MM.1S (cell line): ENCODE measurements at regions not wholly inside any gene's neighbourhood (a gene's known extent, or its start where the extent isn't known, plus 50 kb on each side); places are given as distances from the start of the nearest gene placed in this dataset.

Experiments
- DNase-seq: peaks from one replicate; pipeline ENCODE4 v3.0.0-alpha.2; 2015
- H2AFZ ChIP-seq: fragments of 300-600 bp; sonication (generic); 2 replicates; pipeline ENCODE4 v1.6.0; 2016; ENCODE audit warnings: antibody characterized with exemption, low read length
- H3F3A ChIP-seq: fragments of 300-600 bp; sonication (generic); 2 replicates; pipeline ENCODE4 v1.6.1; 2016; ENCODE audit warnings: mild to moderate bottlenecking, antibody characterized with exemption, low read length, moderate library complexity, mixed read lengths; ENCODE audit not compliant: insufficient read depth
- H3K27ac ChIP-seq: fragments of 300-600 bp; sonication (generic); 2 replicates; pipeline ENCODE4 v1.5.1; 2016; ENCODE audit warnings: mild to moderate bottlenecking, low read length
- H3K27me3 ChIP-seq: fragments of 300-600 bp; sonication (generic); replicated peaks from 2 replicates; pipeline ENCODE4 v1.6.0; 2016; ENCODE audit warnings: low read length; ENCODE audit not compliant: insufficient read depth
- H3K36me3 ChIP-seq: fragments of 300-600 bp; sonication (generic); replicated peaks from 2 replicates; pipeline ENCODE4 v1.6.1; 2016; ENCODE audit warnings: mild to moderate bottlenecking, low read length, mixed read lengths; ENCODE audit not compliant: insufficient read depth
- H3K4me1 ChIP-seq: fragments of 300-600 bp; sonication (generic); 2 replicates; pipeline ENCODE4 v1.6.1; 2016; ENCODE audit warnings: low read length, mixed read lengths
- H3K4me2 ChIP-seq: fragments of 300-600 bp; sonication (generic); 2 replicates; pipeline ENCODE4 v1.6.0; 2016; ENCODE audit warnings: low read depth, low read length
- H3K4me3 ChIP-seq: fragments of 300-600 bp; sonication (generic); 2 replicates; pipeline ENCODE4 v1.5.1; 2016; ENCODE audit warnings: low read length, mixed read lengths
- H3K79me2 ChIP-seq: fragments of 300-600 bp; sonication (generic); 2 replicates; pipeline ENCODE4 v1.6.1; 2016; ENCODE audit warnings: mixed run types, low read length, mixed read lengths
- H3K9ac ChIP-seq: fragments of 300-600 bp; sonication (generic); 2 replicates; pipeline ENCODE4 v1.6.1; 2016; ENCODE audit warnings: low read length, mixed read lengths
- H3K9me2 ChIP-seq: fragments of 300-600 bp; sonication (generic); replicated peaks from 2 replicates; pipeline ENCODE4 v1.6.1; 2016; ENCODE audit warnings: mild to moderate bottlenecking, low read length, mixed read lengths; ENCODE audit not compliant: insufficient read depth
- H3K9me3 ChIP-seq: fragments of 300-600 bp; sonication (generic); replicated peaks from 2 replicates; pipeline ENCODE4 v1.6.1; 2016; ENCODE audit warnings: mild to moderate bottlenecking, low read length, mixed read lengths; ENCODE audit not compliant: insufficient read depth
- H4K20me1 ChIP-seq: fragments of 300-600 bp; sonication (generic); 2 replicates; pipeline ENCODE4 v1.6.1; 2016; ENCODE audit warnings: mild to moderate bottlenecking, low read length, moderate library complexity, mixed read lengths; ENCODE audit not compliant: insufficient read depth
- EZH2 ChIP-seq: fragments of 300-600 bp; sonication (generic); optimal IDR thresholded peaks from 2 replicates; pipeline ENCODE3; 2017; ENCODE audit warnings: low read depth, mild to moderate bottlenecking, antibody characterized with exemption, low read length, mixed read lengths
- EZH2phosphoT487 ChIP-seq: fragments of 300-600 bp; sonication (generic); IDR thresholded peaks from 2 replicates; pipeline ENCODE4 v1.6.1; 2018; ENCODE audit warnings: antibody characterized with exemption, low read length
- TF ChIP-seq, protein P1 (sequence below): fragments of 300-600 bp; sonication (generic); IDR thresholded peaks from 2 replicates; pipeline ENCODE4 v1.5.1; 2016; ENCODE audit warnings: antibody characterized with exemption, low read length, mixed read lengths

DNA sequence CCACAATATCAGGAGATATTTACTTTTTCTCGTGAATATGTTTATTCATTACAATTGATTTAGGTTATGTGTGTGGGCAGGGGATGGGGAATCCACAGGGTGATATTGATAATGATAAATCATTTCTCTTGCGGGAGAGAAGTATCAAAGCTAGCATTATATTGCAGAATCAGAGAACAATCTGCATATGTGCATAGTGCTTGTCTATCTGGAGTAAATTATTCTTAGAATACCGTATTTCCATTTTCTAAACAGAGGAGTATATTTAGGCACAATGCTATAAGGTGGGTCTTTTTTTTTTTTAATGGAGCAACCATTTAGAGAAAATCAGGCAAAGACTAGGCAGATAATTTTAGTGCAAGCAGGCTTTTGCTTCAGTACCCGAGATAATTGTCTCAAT lies 166.0 kb upstream of the ARX start:
- no peaks in the 10 kb centered on the region for H4K20me1 ChIP-seq
- no peaks in the 10 kb centered on the region for H3F3A ChIP-seq
- no peaks in the 10 kb centered on the region for H3K9me2 ChIP-seq
- DNase-seq: no peak
- TF ChIP-seq, protein P1, sequence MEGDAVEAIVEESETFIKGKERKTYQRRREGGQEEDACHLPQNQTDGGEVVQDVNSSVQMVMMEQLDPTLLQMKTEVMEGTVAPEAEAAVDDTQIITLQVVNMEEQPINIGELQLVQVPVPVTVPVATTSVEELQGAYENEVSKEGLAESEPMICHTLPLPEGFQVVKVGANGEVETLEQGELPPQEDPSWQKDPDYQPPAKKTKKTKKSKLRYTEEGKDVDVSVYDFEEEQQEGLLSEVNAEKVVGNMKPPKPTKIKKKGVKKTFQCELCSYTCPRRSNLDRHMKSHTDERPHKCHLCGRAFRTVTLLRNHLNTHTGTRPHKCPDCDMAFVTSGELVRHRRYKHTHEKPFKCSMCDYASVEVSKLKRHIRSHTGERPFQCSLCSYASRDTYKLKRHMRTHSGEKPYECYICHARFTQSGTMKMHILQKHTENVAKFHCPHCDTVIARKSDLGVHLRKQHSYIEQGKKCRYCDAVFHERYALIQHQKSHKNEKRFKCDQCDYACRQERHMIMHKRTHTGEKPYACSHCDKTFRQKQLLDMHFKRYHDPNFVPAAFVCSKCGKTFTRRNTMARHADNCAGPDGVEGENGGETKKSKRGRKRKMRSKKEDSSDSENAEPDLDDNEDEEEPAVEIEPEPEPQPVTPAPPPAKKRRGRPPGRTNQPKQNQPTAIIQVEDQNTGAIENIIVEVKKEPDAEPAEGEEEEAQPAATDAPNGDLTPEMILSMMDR: no peak
- TF ChIP-seq EZH2 (no peak), EZH2phosphoT487 (no peak)
- H3K9ac ChIP-seq: no peak overlapping the region
- H3K4me2 ChIP-seq: no peak overlapping the region
- no peaks in the 10 kb centered on the region for H3K27me3 ChIP-seq
- H3K79me2 ChIP-seq: no peaks in the 10 kb centered on the region
- no peak overlapping the region for H3K27ac ChIP-seq
- no peaks in the 10 kb centered on the region for H3K4me1 ChIP-seq
- H3K36me3 ChIP-seq: no peaks in the 10 kb centered on the region
- H3K4me3 ChIP-seq: no peak overlapping the region
- H2AFZ ChIP-seq: no peak overlapping the region
- H3K9me3 ChIP-seq: no peaks in the 10 kb centered on the region

DNA sequence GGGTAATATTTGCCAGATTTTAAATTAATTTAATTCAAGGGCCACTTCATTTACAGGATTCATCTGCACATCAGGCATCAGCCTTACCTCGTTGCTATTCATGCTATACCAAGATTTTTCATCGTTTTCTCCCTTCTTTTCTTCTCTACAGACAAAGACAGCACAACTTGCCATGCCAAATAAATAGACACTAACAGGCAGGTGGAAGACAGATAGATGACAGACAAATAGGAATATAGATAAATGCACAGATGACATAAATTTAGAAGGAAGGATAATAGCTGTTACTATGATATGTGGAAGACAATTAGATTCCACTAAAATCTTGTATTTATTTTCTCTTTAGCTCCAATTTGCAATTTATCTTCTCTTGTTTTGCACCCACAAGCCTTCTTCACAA lies 164.5 kb upstream of the ARX start:
- Histone ChIP-seq H3K9ac (no peak overlapping the region), H3K27ac (no peak overlapping the region), H3K4me1 (no peaks in the 10 kb centered on the region), H3F3A (no peaks in the 10 kb centered on the region), H4K20me1 (no peaks in the 10 kb centered on the region), H3K4me2 (no peak overlapping the region), H2AFZ (no peak overlapping the region), H3K79me2 (no peaks in the 10 kb centered on the region), H3K36me3 (no peaks in the 10 kb centered on the region), H3K27me3 (no peaks in the 10 kb centered on the region), H3K9me3 (no peaks in the 10 kb centered on the region), H3K4me3 (no peak overlapping the region), H3K9me2 (no peaks in the 10 kb centered on the region)
- DNase-seq: no peak
- TF ChIP-seq EZH2phosphoT487 (no peak), EZH2 (no peak)
- TF ChIP-seq, protein P1: no peak

DNA sequence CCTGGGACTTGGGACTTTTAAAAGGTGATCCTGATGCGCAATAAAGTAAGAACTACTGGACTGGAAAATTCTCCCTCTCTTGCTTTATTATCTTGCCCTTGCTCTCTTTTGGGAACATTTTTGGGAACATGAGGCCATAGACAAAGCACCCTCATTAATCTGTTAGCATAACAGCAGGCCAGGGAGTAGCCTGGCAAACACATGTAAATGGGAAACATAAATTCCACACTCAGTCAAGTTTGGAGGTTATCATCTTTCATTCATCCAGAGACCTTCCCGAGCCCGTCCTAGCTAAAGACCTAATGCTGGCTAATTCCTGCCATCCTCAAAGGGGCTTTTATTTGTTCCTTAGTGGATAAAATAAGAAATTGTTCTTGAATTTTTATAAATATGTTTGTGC lies 162.8 kb upstream of the ARX start:
- H4K20me1 ChIP-seq: no peaks in the 10 kb centered on the region
- H3K9me2 ChIP-seq: no peaks in the 10 kb centered on the region
- H3K27ac ChIP-seq: no peak overlapping the region
- H3K4me3 ChIP-seq: no peak overlapping the region
- H3F3A ChIP-seq: no peaks in the 10 kb centered on the region
- H3K9ac ChIP-seq: no peak overlapping the region
- TF ChIP-seq EZH2phosphoT487 (no peak), EZH2 (no peak)
- TF ChIP-seq, protein P1: no peak
- no peaks in the 10 kb centered on the region for H3K4me1 ChIP-seq
- H2AFZ ChIP-seq: no peak overlapping the region
- no peak overlapping the region for H3K4me2 ChIP-seq
- no peaks in the 10 kb centered on the region for H3K36me3 ChIP-seq
- no peaks in the 10 kb centered on the region for H3K27me3 ChIP-seq
- DNase-seq: no peak
- H3K9me3 ChIP-seq: no peaks in the 10 kb centered on the region
- H3K79me2 ChIP-seq: no peaks in the 10 kb centered on the region
